NCI-H460 (cell line): ENCODE measurements at regions not wholly inside any gene's neighbourhood (a gene's known extent, or its start where the extent isn't known, plus 50 kb on each side); places are given as distances from the start of the nearest gene placed in this dataset.
"Not testable (repeated sequence)": the region's sequence is repeated elsewhere in the genome, so short reads cannot be mapped to it uniquely, and the experiment has no call there.

Experiments
- DNase-seq: peaks from one replicate; pipeline ENCODE4 v3.0.0-alpha.2; 2016; ENCODE audit warnings: low read depth; ENCODE audit errors: extremely low read depth

DNA sequence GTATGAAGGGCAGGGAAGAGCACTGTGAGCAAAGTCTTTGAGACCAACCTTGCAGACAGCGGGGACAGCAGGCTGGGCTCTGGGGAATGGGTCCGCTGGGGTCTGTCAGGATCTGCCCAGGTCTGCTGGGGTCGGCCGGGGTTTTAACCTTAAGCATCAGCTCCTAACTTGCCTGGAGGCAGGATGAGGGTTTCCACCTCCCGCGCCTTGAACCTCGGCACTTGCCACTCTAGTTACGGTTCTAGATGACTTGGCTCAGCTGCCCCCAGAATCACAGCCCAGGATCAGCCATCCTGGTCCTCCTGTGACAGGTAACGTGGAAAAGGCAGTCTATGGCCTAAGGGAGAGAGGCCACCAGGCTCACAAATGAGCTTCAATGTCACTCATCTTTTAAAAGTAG lies 50.4 kb upstream of the CACUL1 start:
- no peak for DNase-seq

DNA sequence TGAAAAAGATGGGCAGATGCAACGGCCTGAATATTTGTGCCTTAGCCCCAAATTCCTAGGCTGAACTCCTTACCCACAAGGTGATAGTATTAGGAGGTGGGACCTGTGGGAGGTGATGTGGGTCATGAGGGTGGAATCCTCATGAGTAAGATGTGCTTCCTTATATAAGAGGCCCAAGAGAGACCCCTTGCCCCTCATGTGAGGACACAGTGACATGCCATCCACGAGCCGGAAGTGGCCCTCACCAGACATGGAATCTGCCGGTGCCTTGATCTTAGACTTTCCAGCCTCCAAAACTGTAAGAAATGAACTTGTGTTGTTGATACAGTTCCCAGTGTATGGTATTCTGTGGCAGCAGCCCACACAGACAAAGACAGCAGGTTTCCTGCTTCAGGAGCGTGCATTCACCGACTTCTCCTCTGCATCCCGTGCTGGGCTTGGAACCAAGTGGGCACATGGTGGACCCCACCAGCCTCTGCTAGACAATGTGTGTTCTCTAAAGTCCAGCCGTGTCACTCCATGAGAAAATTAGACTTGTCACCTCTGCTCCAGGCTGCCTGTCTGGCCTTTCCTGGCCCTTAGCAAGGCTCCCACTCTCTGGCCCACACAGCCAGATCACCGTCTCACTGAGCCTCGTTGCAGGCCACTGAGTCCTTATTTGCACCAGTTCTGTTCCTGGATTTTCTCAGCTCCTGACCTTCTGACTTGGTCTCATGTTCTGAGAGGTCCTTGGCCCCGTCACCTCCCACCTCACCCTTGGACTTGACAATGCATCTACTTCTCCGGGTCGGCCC lies 52.9 kb upstream of the CACUL1 start:
- DNase-seq = no peak

GRCh38 chr10:118808601-118809356 lies 54.0 kb upstream of the CACUL1 start:
- DNase-seq = no peak

- no peak for DNase-seq
Observed at GRCh38 chr10:118809357-118810220, 54.8 kb upstream of the CACUL1 start.

- no peak for DNase-seq
Observed at GRCh38 chr10:118810796-118811505, 56.2 kb upstream of the CACUL1 start.

DNA sequence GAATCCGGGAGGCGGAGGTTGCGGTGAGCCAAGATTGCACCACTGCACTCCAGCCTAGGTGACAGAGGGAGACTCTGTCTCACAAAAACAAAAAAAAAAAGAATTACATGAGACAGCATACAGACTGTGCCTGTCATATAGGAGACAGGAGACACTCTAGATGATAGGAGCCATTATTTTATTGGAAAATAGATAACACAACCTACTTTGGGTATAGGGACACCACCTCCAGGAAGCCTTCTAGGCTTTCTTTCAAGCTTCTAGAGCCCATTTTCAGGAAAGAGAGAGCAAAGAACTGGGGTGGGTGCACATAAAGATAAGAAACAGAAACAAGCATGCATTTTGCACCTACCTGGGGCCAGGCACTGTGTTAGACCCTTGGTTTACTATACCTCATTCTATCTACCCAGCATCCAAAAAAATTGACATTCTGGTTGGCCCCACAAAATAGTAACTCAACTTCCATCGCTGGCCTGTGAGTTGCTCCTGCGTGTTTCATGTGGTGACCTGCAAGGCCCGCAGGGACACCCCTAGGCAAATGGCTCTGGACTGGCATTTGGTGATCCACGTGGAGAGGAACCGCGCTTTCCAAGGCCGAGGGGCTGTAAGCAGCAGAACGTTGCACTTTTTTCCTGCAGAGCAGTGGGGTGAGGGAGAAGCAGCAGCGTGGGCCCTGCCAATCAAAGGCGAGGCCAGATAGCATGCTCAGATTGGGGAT lies 57.1 kb upstream of the CACUL1 start:
- no peak for DNase-seq

- DNase-seq = no peak
Observed at GRCh38 chr10:118812393-118812740, 57.6 kb upstream of the CACUL1 start.

GRCh38 chr10:118813001-118813400 lies 58.2 kb upstream of the CACUL1 start:
- DNase-seq = not testable (repeated sequence)

GRCh38 chr10:118816471-118817168 lies 61.9 kb upstream of the CACUL1 start:
- DNase-seq = no peak

GRCh38 chr10:118817328-118818068 lies 62.7 kb upstream of the CACUL1 start:
- no peak for DNase-seq

GRCh38 chr10:118818621-118819221 lies 64.0 kb upstream of the CACUL1 start:
- DNase-seq = no peak

- DNase-seq = no peak
Observed at GRCh38 chr10:118820326-118821116, 65.8 kb upstream of the CACUL1 start.

DNA sequence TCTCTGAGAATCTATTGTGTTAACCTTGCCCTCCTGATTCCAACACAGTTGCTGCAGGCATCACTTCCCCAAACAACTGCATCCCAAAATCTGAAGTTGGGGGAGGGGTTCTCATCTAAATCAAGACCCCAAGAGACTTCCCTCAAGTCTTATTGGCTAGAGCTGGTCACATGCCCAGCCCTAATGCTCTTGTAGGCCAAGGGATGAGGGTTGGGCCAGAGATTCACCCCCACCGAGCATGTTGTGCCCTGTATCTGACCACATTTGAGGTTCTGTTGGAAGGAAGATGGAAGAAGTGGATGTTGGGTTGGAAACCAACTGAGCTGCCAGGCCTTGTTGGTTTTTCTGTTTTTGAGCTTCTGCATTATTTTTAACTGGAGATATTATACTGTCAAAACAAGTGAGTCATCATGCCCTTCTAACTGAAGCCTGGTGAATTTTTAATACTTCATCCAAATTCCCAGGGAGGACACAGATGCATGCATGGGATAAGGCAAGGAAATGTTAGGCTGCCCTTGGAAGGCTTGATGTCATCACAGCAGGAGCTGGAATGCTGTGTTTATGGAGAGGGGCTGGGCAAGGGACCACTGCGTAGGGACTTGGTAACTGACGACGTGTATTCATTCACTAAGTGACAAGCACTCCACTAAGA lies 68.6 kb upstream of the CACUL1 start:
- no peak for DNase-seq

DNA sequence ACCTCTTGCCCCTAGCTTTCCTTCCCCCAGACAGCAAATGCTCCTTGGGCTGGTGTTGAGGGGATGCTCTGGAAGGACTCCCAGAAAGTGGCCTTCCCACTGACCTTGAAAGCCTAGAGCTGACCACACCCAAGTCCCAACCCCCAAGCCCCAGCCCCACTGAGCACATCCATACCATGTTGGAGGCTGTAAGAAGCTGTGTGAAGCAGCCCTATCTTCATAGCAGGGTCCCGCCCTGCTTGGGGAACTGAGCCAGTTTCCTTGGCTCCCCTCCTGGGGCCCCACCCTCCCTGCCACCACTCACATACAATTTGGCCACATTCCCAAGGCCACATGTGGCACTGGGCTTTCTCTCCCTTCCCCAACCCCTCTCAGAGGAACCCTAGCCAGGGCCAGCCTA lies 72.3 kb upstream of the CACUL1 start:
- no peak for DNase-seq

DNA sequence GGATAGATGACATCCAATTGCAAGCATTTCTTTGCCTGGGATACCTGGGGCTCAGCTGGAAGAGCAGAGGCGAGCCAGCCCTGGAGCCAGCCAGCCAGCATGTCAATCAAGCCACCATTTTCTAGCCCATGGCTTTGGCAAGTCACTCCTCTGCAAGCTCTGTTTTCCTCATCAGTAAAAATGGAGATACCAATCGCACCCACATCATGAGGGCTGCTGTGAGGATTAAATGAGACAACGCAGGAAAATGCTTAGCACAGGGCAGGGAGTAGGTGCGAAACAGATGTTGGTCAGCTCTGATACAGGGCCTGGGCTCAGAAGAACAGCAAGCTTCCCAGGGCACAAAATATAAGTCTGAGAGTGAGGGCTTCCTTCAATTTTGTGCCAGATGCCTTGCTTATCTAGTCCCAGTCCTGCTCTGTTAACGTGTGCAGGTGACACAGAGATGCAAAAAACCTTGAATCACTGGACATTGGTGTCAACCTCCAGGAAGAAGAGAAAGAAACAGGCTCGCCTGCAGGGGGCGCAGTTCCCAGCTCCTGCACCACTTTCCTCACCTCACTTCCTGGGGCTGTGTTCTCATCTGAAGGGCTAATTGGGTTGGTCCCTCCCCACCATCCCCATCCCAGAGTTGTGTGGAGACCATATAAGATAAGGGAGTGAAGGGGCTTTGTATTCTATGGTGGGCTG lies 72.8 kb upstream of the CACUL1 start:
- DNase-seq = no peak

DNA sequence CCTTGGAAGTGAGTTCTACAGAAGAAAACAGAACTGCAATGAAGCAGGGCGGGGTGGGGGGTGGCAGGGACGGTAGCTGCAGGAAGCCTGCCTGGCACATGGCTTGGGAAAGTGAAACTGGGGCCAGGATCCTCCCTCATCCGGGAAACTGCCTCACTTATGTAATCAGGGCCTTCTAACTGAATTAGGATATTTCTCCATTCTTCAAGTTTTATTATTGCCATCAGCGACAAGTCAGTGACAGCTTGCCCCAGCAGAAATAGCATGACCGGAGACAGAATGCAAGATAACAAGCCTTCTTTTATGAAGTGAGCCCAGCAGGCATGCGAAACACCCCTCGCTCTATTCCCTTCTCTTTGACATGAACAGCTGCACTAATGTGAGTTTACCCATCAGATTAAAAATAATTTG lies 77.5 kb upstream of the CACUL1 start:
- no peak for DNase-seq
